MCF 10A (cell line): ENCODE measurements at regions not wholly inside any gene's neighbourhood (a gene's known extent, or its start where the extent isn't known, plus 50 kb on each side); places are given as distances from the start of the nearest gene placed in this dataset.
A peak's percentile ranks its signal among the peaks of the same experiment; 100 is the strongest.

Experiments used
- BruUV-seq: library from RNA; stranded (reverse); fragments of 400-500 nt; replicated peaks from 2 replicates; lab custom pipeline; 2021; lab: Mats Ljungman, UMichigan
- CTCF ChIA-PET: fragments of 300-600 bp; sonication (Branson Sonifier 250); formaldehyde crosslinking; extraction: SDS; loops from one replicate; lab custom pipeline; 2021; ENCODE audit warnings: antibody characterized with exemption, inconsistent platforms; lab: Yijun Ruan, JAX
- POLR2A ChIA-PET: fragments of 300-600, 350-650 bp; sonication (Branson Sonifier 250); formaldehyde crosslinking; extraction: SDS; loops from one replicate; lab custom pipeline; 2020; ENCODE audit warnings: antibody characterized with exemption, inconsistent platforms; lab: Yijun Ruan, JAX
- DNase-seq: peaks from one replicate; pipeline ENCODE4 v3.0.0-alpha.2; 2018; ENCODE audit not compliant: unreplicated experiment
- H3K27ac Mint-ChIP-seq: one replicate; pipeline ENCODE4 v1.8.0; 2022; ENCODE audit warnings: mild to moderate bottlenecking, low read depth, mixed read lengths; ENCODE audit not compliant: unreplicated experiment
- H3K27me3 Mint-ChIP-seq: one replicate; pipeline ENCODE4 v1.8.0; 2022; ENCODE audit warnings: mixed read lengths; ENCODE audit not compliant: insufficient read depth, unreplicated experiment
- H3K36me3 Mint-ChIP-seq: one replicate; pipeline ENCODE4 v1.8.0; 2022; ENCODE audit warnings: mild to moderate bottlenecking, moderate library complexity, mixed read lengths; ENCODE audit not compliant: insufficient read depth, unreplicated experiment
- H3K4me1 Mint-ChIP-seq: one replicate; pipeline ENCODE4 v1.8.0; 2022; ENCODE audit warnings: mixed read lengths; ENCODE audit not compliant: insufficient read depth, unreplicated experiment
- H3K4me3 Mint-ChIP-seq: one replicate; pipeline ENCODE4 v1.8.0; 2022; ENCODE audit warnings: mild to moderate bottlenecking, moderate library complexity, mixed read lengths; ENCODE audit not compliant: unreplicated experiment
- H3K9me3 Mint-ChIP-seq: one replicate; pipeline ENCODE4 v1.8.0; 2022; ENCODE audit warnings: mixed read lengths; ENCODE audit not compliant: unreplicated experiment
- CTCF ChIP-seq: fragments of 200-600 bp; IDR thresholded peaks from one replicate; pipeline ENCODE4 v1.8.0; 2022; ENCODE audit warnings: antibody characterized with exemption, mild to moderate bottlenecking; ENCODE audit not compliant: unreplicated experiment
- intact Hi-C: fragments of 100-400 bp; cut with micrococcal nuclease; formaldehyde crosslinking; loops from 2 replicates; pipeline ENCODE4 v1.14.1; 2022

GRCh38 chr12:111038077-111038476 is 117.7 kb upstream of the MYL2 start:
- ChIA-PET CTCF (interaction anchor here (0.6 kb wide), 2 partner anchors 8 to 32 kb away, joined by 3 read pairs; no protein-coding TSS in a partner anchor), POLR2A (no interaction called here)
- H3K9me3 Mint-ChIP-seq: no peaks in the 10 kb centered on the region
- H3K27ac Mint-ChIP-seq: no peak overlapping the region
- BruUV-seq: no TSS peak
- TF ChIP-seq CTCF: no peak
- H3K27me3 Mint-ChIP-seq: peaks cover 48% of the 10 kb centered on the region
- intact Hi-C loops: no loop called here
- no peaks in the 10 kb centered on the region for H3K36me3 Mint-ChIP-seq
- peaks cover 12% of the 10 kb centered on the region for H3K4me1 Mint-ChIP-seq
- no peak for DNase-seq
- no peak overlapping the region for H3K4me3 Mint-ChIP-seq

GRCh38 chr12:111037047-111037446 is 116.7 kb upstream of the MYL2 start:
- TF ChIP-seq CTCF: no peak
- DNase-seq: no peak
- BruUV-seq: no TSS peak
- Mint-ChIP-seq H3K9me3 (no peaks in the 10 kb centered on the region), H3K36me3 (no peaks in the 10 kb centered on the region), H3K4me1 (peaks cover 12% of the 10 kb centered on the region), H3K27ac (no peak overlapping the region), H3K4me3 (no peak overlapping the region), H3K27me3 (peaks cover 58% of the 10 kb centered on the region)
- ChIA-PET CTCF (interaction anchor here (0.7 kb wide), 2 partner anchors 137 to 799 kb away, joined by 3 to 5 read pairs; no protein-coding TSS in a partner anchor), POLR2A (no interaction called here)
- intact Hi-C loops: no loop called here

DNA sequence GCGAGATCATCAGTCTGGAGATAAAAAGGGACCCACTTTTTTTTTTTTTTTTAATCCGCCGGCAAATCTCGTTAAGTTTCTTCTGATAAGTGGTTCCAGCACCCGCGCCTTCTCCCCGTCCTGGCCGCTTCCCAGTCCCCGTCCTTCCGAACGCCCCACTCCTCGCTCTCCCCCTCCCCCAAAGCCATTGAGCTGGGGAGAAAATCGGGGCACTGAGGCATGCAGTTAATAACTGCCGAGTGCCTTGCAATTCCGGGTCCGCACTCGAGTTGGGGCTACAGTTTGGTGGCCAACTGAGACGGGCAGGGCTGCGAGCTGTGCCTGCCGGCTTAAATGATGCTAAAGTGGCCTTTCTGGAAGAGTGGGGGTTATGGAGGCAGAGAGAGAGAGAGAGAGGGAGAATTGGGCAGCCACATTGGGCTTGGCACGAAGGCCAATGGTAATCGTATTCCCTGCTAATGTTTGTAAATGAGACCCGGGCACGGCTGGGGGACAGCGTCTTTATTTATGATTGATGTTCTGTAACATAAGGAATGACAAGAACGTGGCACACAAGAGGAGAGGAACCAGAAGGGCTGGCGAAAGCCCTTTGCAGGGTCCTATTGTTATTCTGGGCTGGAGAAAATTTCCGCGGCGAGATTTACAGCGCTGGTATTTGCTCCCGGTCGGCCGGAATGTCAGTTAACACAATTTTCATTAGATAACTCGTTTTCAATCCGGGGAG is 115.4 kb upstream of the MYL2 start:
- no peaks in the 10 kb centered on the region for H3K9me3 Mint-ChIP-seq
- BruUV-seq: no TSS peak
- H3K4me1 Mint-ChIP-seq: peaks cover 12% of the 10 kb centered on the region
- ChIA-PET POLR2A (no interaction called here), CTCF (no interaction called here)
- no peak for DNase-seq
- intact Hi-C loops: no loop called here
- H3K36me3 Mint-ChIP-seq: no peaks in the 10 kb centered on the region
- H3K27ac Mint-ChIP-seq: no peak overlapping the region
- no peak for TF ChIP-seq CTCF
- peaks cover 72% of the 10 kb centered on the region for H3K27me3 Mint-ChIP-seq
- H3K4me3 Mint-ChIP-seq: peak overlapping the region; percentile 85

- H3K27me3 Mint-ChIP-seq: peaks cover 77% of the 10 kb centered on the region
- peak overlapping the region; percentile 85 for H3K4me3 Mint-ChIP-seq
- H3K4me1 Mint-ChIP-seq: peaks cover 12% of the 10 kb centered on the region
- POLR2A ChIA-PET: no interaction called here
- no TSS peak for BruUV-seq
- H3K27ac Mint-ChIP-seq: no peak overlapping the region
- H3K9me3 Mint-ChIP-seq: no peaks in the 10 kb centered on the region
- CTCF ChIA-PET: no interaction called here
- H3K36me3 Mint-ChIP-seq: no peaks in the 10 kb centered on the region
- no peak for TF ChIP-seq CTCF
- intact Hi-C loops: no loop called here
- no peak for DNase-seq
Measured at GRCh38 chr12:111034886-111035577, 114.7 kb upstream of the MYL2 start.
